A549 (cell line): ENCODE measurements at regions not wholly inside any gene's neighbourhood (a gene's known extent, or its start where the extent isn't known, plus 50 kb on each side); places are given as distances from the start of the nearest gene placed in this dataset.

Source experiments
- POLR2A ChIP-seq: IDR thresholded peaks from 2 replicates; pipeline ENCODE4 v1.6.1; 2012; ENCODE audit warnings: mild to moderate bottlenecking, low read length
- SMC3 ChIP-seq: fragments of >200 bp; sonication (Bioruptor Twin); formaldehyde crosslinking; IDR thresholded peaks from 3 replicates; pipeline ENCODE4 v1.6.1; 2018; ENCODE audit warnings: inconsistent platforms

DNA sequence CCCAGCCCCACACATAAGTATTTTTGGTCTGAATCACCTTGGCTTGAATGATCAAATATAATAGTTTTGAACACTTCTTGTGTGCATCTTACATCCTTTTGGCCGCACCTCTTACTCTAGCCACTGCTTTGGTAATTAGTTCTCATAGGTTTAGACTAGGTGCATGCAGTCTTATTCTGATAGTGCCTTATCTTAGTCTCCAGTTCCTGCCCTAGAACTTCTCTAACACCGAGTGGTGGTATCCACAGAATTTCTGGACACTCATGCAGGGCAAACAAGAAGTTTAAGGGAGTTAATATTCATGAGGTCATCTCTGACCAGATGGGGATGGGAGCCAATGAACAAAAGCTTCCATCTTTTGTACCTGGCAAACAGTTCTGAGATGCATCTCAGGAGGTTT, 77.5 kb upstream of the AKIRIN2 start:
- no peak for TF ChIP-seq POLR2A
- no peak for TF ChIP-seq SMC3
